Colon (tissue), 2 donors: ENCODE measurements at regions not wholly inside any gene's neighbourhood (a gene's known extent, or its start where the extent isn't known, plus 50 kb on each side); places are given as distances from the start of the nearest gene placed in this dataset.

Source experiments
- FAIRE-seq: peaks from 2 replicates; lab custom pipeline; 2012; peaks lifted over from hg19 to GRCh38; lab: Jason Lieb, UNC
- donor health status: control.
- donor health status: control.

DNA sequence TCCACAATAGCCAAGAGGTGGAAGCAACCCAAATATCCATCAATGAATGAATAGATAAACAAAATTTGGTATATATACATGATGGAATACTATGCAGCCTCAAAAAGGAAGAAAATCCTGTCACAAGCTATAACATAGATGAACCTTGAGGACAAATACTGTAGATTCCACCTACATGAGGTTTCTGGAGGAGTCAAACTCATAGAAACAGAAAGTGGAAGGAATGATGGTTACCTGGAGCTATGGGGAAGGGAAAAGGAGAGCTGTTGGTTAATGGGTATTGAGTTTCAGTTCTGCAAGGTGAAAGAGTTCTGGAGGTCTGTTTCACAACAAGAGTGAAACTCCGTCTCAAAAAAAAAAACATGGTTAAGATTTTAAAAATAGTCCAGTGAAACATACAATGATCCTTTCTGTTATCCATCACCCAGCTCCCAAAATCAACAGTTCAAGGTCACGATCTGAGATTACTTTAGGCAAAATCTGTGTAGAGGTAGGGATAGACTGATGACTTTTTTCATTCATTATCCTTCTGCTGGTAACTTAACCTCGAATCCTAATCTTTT lies 80.8 kb upstream of the HNRNPU start:
- no peak for FAIRE-seq

GRCh38 chr1:244941121-244941520 lies 76.8 kb upstream of the HNRNPU start:
- FAIRE-seq: no peak

GRCh38 chr1:244937099-244937498 lies 72.8 kb upstream of the HNRNPU start:
- no peak for FAIRE-seq

DNA sequence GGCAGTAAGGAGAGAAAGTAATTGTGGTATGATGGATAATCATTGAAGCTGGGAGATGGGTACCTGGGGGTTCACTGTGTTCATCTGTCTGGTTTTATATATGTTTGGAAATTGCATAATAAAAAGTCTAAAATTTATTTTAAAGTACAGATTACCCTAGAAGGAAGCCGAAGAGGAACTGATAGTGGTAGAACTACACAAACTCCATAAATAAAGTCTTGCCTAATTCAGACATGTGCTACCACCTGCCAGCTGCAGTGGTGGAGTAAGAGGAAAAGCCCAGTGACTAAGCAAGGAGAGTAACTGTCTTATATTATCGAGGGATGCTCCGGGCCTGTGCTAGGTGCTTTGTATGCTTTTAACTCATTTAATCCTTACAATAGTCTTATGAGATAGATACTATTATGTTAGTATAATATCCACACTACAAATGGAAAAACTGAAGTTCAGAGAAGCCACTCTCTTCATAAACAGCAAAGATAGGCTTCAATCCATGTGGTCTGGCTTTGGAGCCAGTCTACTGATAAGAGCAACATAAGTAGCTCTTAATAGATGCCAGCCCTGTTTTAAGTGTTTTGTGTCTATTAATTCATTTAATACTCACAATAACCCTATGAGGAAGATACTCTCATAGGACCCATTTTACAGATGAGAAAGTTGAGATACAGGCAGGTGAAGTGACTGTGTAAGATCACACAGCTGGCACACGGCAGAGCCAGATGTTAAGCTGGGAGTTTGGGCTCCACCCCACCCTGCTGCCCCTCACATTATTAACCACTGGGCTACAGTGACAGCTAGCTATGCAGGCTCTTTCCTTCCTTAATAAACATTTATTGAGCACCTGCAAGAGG lies 56.8 kb upstream of the HNRNPU start:
- no peak for FAIRE-seq

DNA sequence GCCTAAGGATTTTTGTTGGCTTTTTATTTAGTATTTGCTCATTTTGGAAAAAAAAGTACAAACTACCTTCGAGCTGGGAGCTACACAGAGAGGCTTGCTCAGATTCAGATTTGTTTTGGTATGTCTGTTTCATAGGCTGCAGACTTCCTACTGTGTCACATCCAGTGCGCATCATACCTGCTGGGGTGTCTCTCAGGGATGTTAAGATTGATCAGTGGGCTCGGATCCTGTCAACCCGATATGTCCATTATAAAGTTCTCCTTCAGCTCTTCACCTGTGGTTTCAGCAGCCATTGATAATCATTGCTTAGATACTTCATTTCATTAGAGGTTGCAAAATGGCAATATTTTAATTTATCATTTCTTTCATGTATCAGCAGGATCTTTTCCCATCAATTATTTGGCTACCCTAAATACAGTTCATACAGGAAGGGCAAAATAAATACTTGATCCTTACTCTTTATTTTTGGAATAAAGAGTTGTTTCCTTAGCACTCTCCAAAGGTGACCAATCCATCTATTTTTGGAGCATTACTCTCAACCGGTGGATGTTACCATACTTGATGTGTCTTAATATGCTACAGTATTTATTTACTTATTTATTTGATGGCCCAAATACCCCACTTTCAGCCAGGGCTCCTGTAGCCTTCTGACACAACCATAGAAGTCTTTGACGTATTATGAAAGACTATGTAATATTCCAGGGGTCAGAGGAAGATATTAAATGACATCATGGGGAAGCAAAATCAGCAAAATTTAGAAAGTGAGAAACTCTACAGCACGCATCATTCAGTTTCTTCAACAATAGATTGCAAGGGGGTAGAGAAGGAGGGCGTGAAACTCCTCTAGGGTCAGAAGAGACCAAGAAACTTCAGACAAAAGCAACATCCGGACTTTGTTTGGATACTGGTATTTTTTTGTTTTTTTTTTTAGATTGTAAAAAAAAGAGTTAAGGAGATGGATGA lies 55.3 kb upstream of the HNRNPU start:
- FAIRE-seq: no peak

- FAIRE-seq: no peak
Measured at GRCh38 chr1:244918421-244919319, 54.3 kb upstream of the HNRNPU start.

- FAIRE-seq: no peak
Measured at GRCh38 chr1:244917073-244917670, 52.8 kb upstream of the HNRNPU start.

DNA sequence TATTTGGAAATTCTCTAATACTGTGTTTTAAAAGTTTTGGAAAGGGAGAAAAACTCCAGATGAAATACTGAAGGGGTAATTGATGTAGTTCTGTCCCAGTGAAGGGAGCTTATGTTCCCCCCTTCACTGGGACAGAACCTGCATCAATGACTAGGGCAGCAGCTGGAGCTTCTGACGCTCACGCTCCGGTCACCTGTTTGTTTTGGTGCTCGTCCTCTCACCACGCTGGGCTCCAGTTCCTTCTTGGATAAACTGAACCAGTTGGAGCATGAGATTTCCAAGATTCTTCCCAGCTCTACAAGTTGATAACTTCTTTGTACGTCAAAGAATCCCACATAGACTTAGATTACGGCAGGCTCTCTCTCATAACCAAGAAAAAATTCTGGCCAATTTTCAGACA lies 51.4 kb upstream of the HNRNPU start:
- FAIRE-seq: no peak

DNA sequence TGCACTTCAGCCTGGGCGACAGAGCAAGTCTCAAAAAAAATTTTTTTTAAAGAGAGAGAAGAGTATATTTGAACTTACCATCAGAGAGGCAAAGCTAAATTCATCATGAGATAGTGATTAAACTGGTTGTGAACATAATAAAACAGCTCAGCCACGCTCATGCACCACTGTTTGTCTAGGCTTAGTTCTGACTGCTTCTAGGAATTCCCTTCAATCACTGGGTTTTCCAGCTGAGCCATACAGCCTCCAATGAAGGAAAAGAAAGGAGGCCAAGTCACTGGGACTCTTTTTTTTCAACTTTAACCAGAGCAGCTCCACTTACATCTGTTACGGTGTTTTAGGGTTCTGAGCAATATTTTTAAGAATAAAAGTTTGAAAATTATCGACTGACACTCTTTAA lies 50.4 kb upstream of the HNRNPU start:
- no peak for FAIRE-seq
